ENCODE measurements at regions not wholly inside any gene's neighbourhood (a gene's known extent, or its start where the extent isn't known, plus 50 kb on each side); places are given as distances from the start of the nearest gene placed in this dataset.
"Not testable (repeated sequence)": the region's sequence is repeated elsewhere in the genome, so short reads cannot be mapped to it uniquely, and the experiment has no call there.

DNA sequence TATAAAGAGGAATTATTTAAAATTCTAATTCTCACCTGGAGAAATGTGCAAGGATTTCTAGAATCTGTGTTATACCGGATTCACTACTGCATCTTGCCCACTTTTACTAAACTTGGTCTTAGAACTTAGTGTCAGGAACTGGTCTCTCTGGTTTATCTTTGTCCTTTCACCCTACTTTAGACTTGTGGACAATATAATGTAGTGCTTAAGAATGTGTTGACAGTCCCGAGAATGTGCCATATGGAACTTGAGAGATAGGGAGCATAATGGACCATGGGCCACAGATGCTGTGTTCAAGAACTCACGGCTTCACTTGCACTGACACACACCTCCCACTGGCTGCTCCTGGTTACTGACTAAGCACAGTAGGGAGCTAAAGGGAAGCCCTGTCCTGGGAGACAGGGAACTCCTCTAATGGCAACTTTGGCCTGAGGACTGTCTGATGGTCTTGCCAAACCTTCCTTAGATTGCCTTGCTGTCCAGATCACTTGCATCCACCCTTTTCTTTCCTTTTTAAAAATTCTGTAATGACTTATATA lies 476.0 kb upstream of the CHD1 start:
- H2BK12ac ChIP-seq (ENCODE audit: low read depth, low read length); H3K9ac ChIP-seq (replicated peaks in 1 of 4; ENCODE audit: extremely low read depth in 1 of 4, low read depth in 3 of 4, low read length in 3 of 4); H3K4me3 ChIP-seq (ENCODE audit: extremely low read depth in 1 of 4, insufficient read depth in 2 of 4, low read depth in 3 of 4, low read length in 4 of 4); H3K36me3 ChIP-seq (ENCODE audit: control insufficient read depth in 2 of 4, insufficient read depth in 4 of 4, low read length in 3 of 4); H4K8ac ChIP-seq (ENCODE audit: extremely low read depth, insufficient read depth, low read length); H2BK15ac ChIP-seq (ENCODE audit: low read length); H4K5ac ChIP-seq (ENCODE audit: insufficient read length, low read depth, low read length); H3K79me2 ChIP-seq (ENCODE audit: control insufficient read depth in 1 of 2, insufficient read depth in 2 of 2, low read length in 2 of 2); H3K18ac ChIP-seq (ENCODE audit: extremely low read depth, low read length); H3K14ac ChIP-seq (ENCODE audit: insufficient read length); H3K9me3 ChIP-seq (ENCODE audit: insufficient read depth in 2 of 2, low read depth in 1 of 2, low read length in 1 of 2); H2AFZ ChIP-seq (ENCODE audit: low read length); H3K56ac ChIP-seq (replicated peaks; ENCODE audit: insufficient read length, low read depth, low read length); POLR2A ChIA-PET (ENCODE audit: partially characterized antibody); CTCF ChIA-PET (ENCODE audit: partially characterized antibody); H3K4me1 ChIP-seq (replicated peaks in 1 of 4; ENCODE audit: control insufficient read depth in 3 of 4, insufficient read depth in 4 of 4, low read length in 3 of 4); H2BK20ac ChIP-seq (ENCODE audit: low read length); H3K4ac ChIP-seq (replicated peaks; ENCODE audit: insufficient read length, low read depth, low read length); H2BK5ac ChIP-seq (ENCODE audit: low read depth, low read length); H3K27ac ChIP-seq (ENCODE audit: low read depth, low read length); H4K91ac ChIP-seq (replicated peaks; ENCODE audit: insufficient read length, low read length); H2BK120ac ChIP-seq (replicated peaks; ENCODE audit: low read depth, low read length); DNase-seq (ENCODE audit: low read depth in 1 of 2, low spot score in 2 of 2); H4K20me1 ChIP-seq (replicated peaks in 1 of 2; ENCODE audit: control insufficient read depth in 1 of 2, insufficient read depth in 2 of 2, low read length in 2 of 2); H3K27me3 ChIP-seq (replicated peaks in 1 of 4; ENCODE audit: control insufficient read depth in 3 of 4, extremely low read depth in 1 of 4, insufficient read depth in 3 of 4, low read length in 3 of 4); H3K4me2 ChIP-seq (ENCODE audit: insufficient read depth in 1 of 2, low read depth in 2 of 2, low read length in 2 of 2); H2AK5ac ChIP-seq (ENCODE audit: low read depth, low read length); H3K23me2 ChIP-seq (ENCODE audit: low read depth, low read length); H3K79me1 ChIP-seq (ENCODE audit: low read depth, low read length); H3K23ac ChIP-seq (ENCODE audit: insufficient read length): not testable (repeated sequence)
- 78% methylated on average over 3 of the region's 3 CpGs; no CpG with 5 or more reads in 1 of the 2 experiments for WGBS, 2 experiments (ENCODE audit: extremely low coverage in 1 of 2, insufficient coverage in 1 of 2, insufficient read length in 1 of 2, insufficient replicate concordance in 2 of 2, low coverage in 1 of 2, low lambda C conversion rate in 2 of 2, missing lambda C conversion rate in 1 of 2)
- peak; percentile 32 for FAIRE-seq

DNA sequence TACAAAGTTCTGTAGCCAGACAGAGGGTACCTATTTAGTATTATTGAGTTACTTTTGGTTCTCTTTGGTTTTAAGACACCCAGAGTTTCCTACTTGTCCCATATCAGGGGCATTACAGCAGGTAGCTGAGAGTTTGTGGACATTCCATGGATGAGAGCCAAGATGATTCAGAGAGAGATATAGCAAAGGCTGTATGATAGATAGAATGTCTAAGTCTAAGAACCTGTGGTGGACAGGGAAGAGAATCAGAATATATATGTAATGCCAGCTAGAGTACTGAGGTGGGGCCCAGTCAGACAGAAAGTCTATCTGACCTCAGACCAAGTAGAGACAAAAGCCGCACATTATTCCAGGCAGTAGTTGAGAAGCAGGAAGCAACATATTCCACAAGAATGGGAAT lies 471.8 kb upstream of the CHD1 start:
- H3K36me3 ChIP-seq (ENCODE audit: control insufficient read depth in 2 of 4, insufficient read depth in 4 of 4, low read length in 3 of 4); H3K56ac ChIP-seq (replicated peaks; ENCODE audit: insufficient read length, low read depth, low read length); H3K79me1 ChIP-seq (ENCODE audit: low read depth, low read length); H2AFZ ChIP-seq (ENCODE audit: low read length); H3K23me2 ChIP-seq (ENCODE audit: low read depth, low read length); H4K5ac ChIP-seq (ENCODE audit: insufficient read length, low read depth, low read length); H3K9ac ChIP-seq (replicated peaks in 1 of 4; ENCODE audit: extremely low read depth in 1 of 4, low read depth in 3 of 4, low read length in 3 of 4); H3K9me3 ChIP-seq (ENCODE audit: insufficient read depth in 2 of 2, low read depth in 1 of 2, low read length in 1 of 2); H3K23ac ChIP-seq (ENCODE audit: insufficient read length); H2BK20ac ChIP-seq (ENCODE audit: low read length); H2AK5ac ChIP-seq (ENCODE audit: low read depth, low read length); H4K20me1 ChIP-seq (replicated peaks in 1 of 2; ENCODE audit: control insufficient read depth in 1 of 2, insufficient read depth in 2 of 2, low read length in 2 of 2); FAIRE-seq; CTCF ChIA-PET (ENCODE audit: partially characterized antibody); H3K79me2 ChIP-seq (ENCODE audit: control insufficient read depth in 1 of 2, insufficient read depth in 2 of 2, low read length in 2 of 2); H4K91ac ChIP-seq (replicated peaks; ENCODE audit: insufficient read length, low read length); H3K4me3 ChIP-seq (ENCODE audit: extremely low read depth in 1 of 4, insufficient read depth in 2 of 4, low read depth in 3 of 4, low read length in 4 of 4); H2BK5ac ChIP-seq (ENCODE audit: low read depth, low read length); H4K8ac ChIP-seq (ENCODE audit: extremely low read depth, insufficient read depth, low read length); H2BK12ac ChIP-seq (ENCODE audit: low read depth, low read length); H3K18ac ChIP-seq (ENCODE audit: extremely low read depth, low read length); H3K27ac ChIP-seq (ENCODE audit: low read depth, low read length); H3K14ac ChIP-seq (ENCODE audit: insufficient read length); H3K27me3 ChIP-seq (replicated peaks in 1 of 4; ENCODE audit: control insufficient read depth in 3 of 4, extremely low read depth in 1 of 4, insufficient read depth in 3 of 4, low read length in 3 of 4); H2BK15ac ChIP-seq (ENCODE audit: low read length); H3K4me2 ChIP-seq (ENCODE audit: insufficient read depth in 1 of 2, low read depth in 2 of 2, low read length in 2 of 2); DNase-seq (ENCODE audit: low read depth in 1 of 2, low spot score in 2 of 2); H3K4me1 ChIP-seq (replicated peaks in 1 of 4; ENCODE audit: control insufficient read depth in 3 of 4, insufficient read depth in 4 of 4, low read length in 3 of 4); H2BK120ac ChIP-seq (replicated peaks; ENCODE audit: low read depth, low read length); POLR2A ChIA-PET (ENCODE audit: partially characterized antibody); H3K4ac ChIP-seq (replicated peaks; ENCODE audit: insufficient read length, low read depth, low read length): not testable (repeated sequence)
- 89% methylated on average over 1 of the region's 1 CpG; no CpG with 5 or more reads in 1 of the 2 experiments for WGBS, 2 experiments (ENCODE audit: extremely low coverage in 1 of 2, insufficient coverage in 1 of 2, insufficient read length in 1 of 2, insufficient replicate concordance in 2 of 2, low coverage in 1 of 2, low lambda C conversion rate in 2 of 2, missing lambda C conversion rate in 1 of 2)

All from H1 (cell line).